CD14-positive monocyte (primary cell): ENCODE measurements at regions not wholly inside any gene's neighbourhood (a gene's known extent, or its start where the extent isn't known, plus 50 kb on each side); places are given as distances from the start of the nearest gene placed in this dataset.

ENCODE experiments used
- DNase-seq, 3 donors: peaks; one replicate each; pipeline ENCODE4 v3.0.0-alpha.2; 2011 to 2022
- H2AFZ ChIP-seq: 2 replicates; pipeline ENCODE4 v1.6.0; 2012; ENCODE audit warnings: mild to moderate bottlenecking, low read depth, low read length, inconsistent platforms; ENCODE audit not compliant: insufficient read depth, poor library complexity, severe bottlenecking
- H3K27ac ChIP-seq, 2 donors: 1 replicate in 1 of 2; 2 replicates in 1 of 2; pipeline ENCODE4 v1.5.1; 2012 to 2013; ENCODE audit warnings: low read length in 2 of 2, control low read depth in 1 of 2, inconsistent platforms in 1 of 2, low read depth in 1 of 2, mild to moderate bottlenecking in 1 of 2
- H3K27me3 ChIP-seq, 2 donors: one replicate each; pipeline versions ENCODE4 v1.6.0 to v1.6.1; 2011 to 2013; ENCODE audit warnings: low read length in 2 of 2; ENCODE audit not compliant: control insufficient read depth in 2 of 2, insufficient read depth in 2 of 2
- H3K36me3 ChIP-seq, 2 donors: replicated peaks in 1 of 2; 1 replicate in 1 of 2; 2 replicates in 1 of 2; pipeline versions ENCODE4 v1.5.1 to v1.6.1; 2012 to 2013; ENCODE audit warnings: low read length in 2 of 2, control low read depth in 1 of 2, inconsistent platforms in 1 of 2, mild to moderate bottlenecking in 1 of 2; ENCODE audit not compliant: insufficient read depth in 2 of 2, control insufficient read depth in 1 of 2
- H3K4me1 ChIP-seq, 2 donors: 1 replicate in 1 of 2; 2 replicates in 1 of 2; pipeline versions ENCODE4 v1.5.1 to v1.6.1; 2012 to 2013; ENCODE audit warnings: low read length in 2 of 2, control low read depth in 1 of 2, inconsistent platforms in 1 of 2, mild to moderate bottlenecking in 1 of 2, moderate library complexity in 1 of 2; ENCODE audit not compliant: insufficient read depth in 2 of 2, control insufficient read depth in 1 of 2
- H3K4me2 ChIP-seq: replicated peaks from 2 replicates; pipeline ENCODE3; 2012; ENCODE audit warnings: low read length, moderate library complexity, mild to moderate bottlenecking; ENCODE audit not compliant: poor library complexity, severe bottlenecking; ENCODE audit errors: extremely low read depth
- H3K4me3 ChIP-seq, 3 experiments: fragments of 200-600 bp in 1 of 3; sonication (generic) in 1 of 3; replicated peaks in 1 of 3; 1 replicate in 2 of 3; 2 replicates in 1 of 3; pipeline ENCODE4 v1.5.1; 2011 to 2013; ENCODE audit warnings: low read length in 3 of 3, mild to moderate bottlenecking in 3 of 3, control low read depth in 2 of 3, low read depth in 2 of 3, inconsistent platforms in 1 of 3, moderate library complexity in 1 of 3
- H3K79me2 ChIP-seq: 2 replicates; pipeline ENCODE4 v1.6.0; 2012; ENCODE audit warnings: mild to moderate bottlenecking, control low read depth, inconsistent platforms, low read length, moderate library complexity; ENCODE audit not compliant: insufficient read depth
- H3K9ac ChIP-seq: 2 replicates; pipeline ENCODE4 v1.6.0; 2017; ENCODE audit warnings: low read length, mild to moderate bottlenecking; ENCODE audit not compliant: insufficient read depth, poor library complexity, severe bottlenecking
- H3K9me3 ChIP-seq, 2 donors: replicated peaks in 1 of 2; 1 replicate in 1 of 2; 2 replicates in 1 of 2; pipeline versions ENCODE4 v1.5.1 to v1.6.1; 2012 to 2013; ENCODE audit warnings: low read length in 2 of 2, control low read depth in 1 of 2; ENCODE audit not compliant: control insufficient read depth in 1 of 2, insufficient read depth in 1 of 2
- H4K20me1 ChIP-seq: 2 replicates; pipeline ENCODE4 v1.6.0; 2012; ENCODE audit warnings: mild to moderate bottlenecking, low read length, control low read depth, moderate library complexity; ENCODE audit not compliant: insufficient read depth
- H3K27ac Mint-ChIP-seq, 7 donors: one replicate each; pipeline ENCODE4 v1.8.0; 2020; ENCODE audit warnings: mild to moderate bottlenecking in 7 of 7, mixed read lengths in 7 of 7, moderate library complexity in 6 of 7, inconsistent platforms in 2 of 7
- H3K27me3 Mint-ChIP-seq, 3 donors: one replicate each; pipeline ENCODE4 v1.8.0; 2021 to 2022; ENCODE audit warnings: low read depth in 3 of 3, mild to moderate bottlenecking in 3 of 3, mixed read lengths in 3 of 3, moderate library complexity in 3 of 3, inconsistent platforms in 1 of 3
- H3K36me3 Mint-ChIP-seq, 2 donors: one replicate each; pipeline ENCODE4 v1.8.0; 2020; ENCODE audit warnings: mixed read lengths in 2 of 2, inconsistent platforms in 1 of 2, mild to moderate bottlenecking in 1 of 2
- H3K4me1 Mint-ChIP-seq: one replicate; pipeline ENCODE4 v1.8.0; 2020; ENCODE audit warnings: mild to moderate bottlenecking, mixed read lengths
- H3K4me3 Mint-ChIP-seq, 2 donors: one replicate each; pipeline ENCODE4 v1.8.0; 2020; ENCODE audit warnings: mild to moderate bottlenecking in 2 of 2, mixed read lengths in 2 of 2, moderate library complexity in 1 of 2
- H3K9me3 Mint-ChIP-seq, 7 donors: one replicate each; pipeline ENCODE4 v1.8.0; 2020 to 2022; ENCODE audit warnings: mixed read lengths in 7 of 7, mild to moderate bottlenecking in 6 of 7, moderate library complexity in 6 of 7, inconsistent platforms in 2 of 7
- CTCF ChIP-seq: fragments of 200-600 bp; IDR thresholded peaks from one replicate; pipeline ENCODE4 v1.8.0; 2022; ENCODE audit warnings: antibody characterized with exemption, mild to moderate bottlenecking
- WGBS: methylation state at CpG from one replicate; pipeline ENCODE4 v1.1.5; 2013; ENCODE audit warnings: missing lambda C conversion rate; ENCODE audit not compliant: insufficient coverage; 5-methylcytosine and 5-hydroxymethylcytosine counted together
- intact Hi-C, 2 donors: fragments of 100-400 bp; cut with micrococcal nuclease; formaldehyde crosslinking; loops; one replicate each; pipeline versions ENCODE4 v1.15.0 to v1.15.1; 2023

GRCh38 chrY:19006234-19006633 lies 232.7 kb upstream of the HSFY2 start:
- Histone ChIP-seq H3K27ac (no peak overlapping the region), H3K27me3 (no peaks in the 10 kb centered on the region), H3K9me3 (no peaks in the 10 kb centered on the region), H2AFZ (no peak overlapping the region), H4K20me1 (no peaks in the 10 kb centered on the region), H3K9ac (no peak overlapping the region), H3K4me1 (no peaks in the 10 kb centered on the region), H3K4me2 (no peak overlapping the region), H3K79me2 (no peaks in the 10 kb centered on the region), H3K4me3 (no peak overlapping the region), H3K36me3 (no peaks in the 10 kb centered on the region)
- peaks cover 2% of the 10 kb centered on the region for H3K4me1 Mint-ChIP-seq
- DNase-seq, result no peak
- TF ChIP-seq CTCF, result no peak
- H3K36me3 Mint-ChIP-seq, result no peaks in the 10 kb centered on the region
- H3K9me3 Mint-ChIP-seq, result peaks cover 0 to 3% (median 0%) of the 10 kb centered on the region in 7 donors
- WGBS, result no CpG with 5 or more reads among the region's 2 CpGs
- H3K4me3 Mint-ChIP-seq, result no peak overlapping the region
- H3K27me3 Mint-ChIP-seq, result no peaks in the 10 kb centered on the region
- no peak overlapping the region for H3K27ac Mint-ChIP-seq
- intact Hi-C loops, result no loop called here

- Mint-ChIP-seq H3K36me3 (no peaks in the 10 kb centered on the region), H3K4me1 (peaks cover 2% of the 10 kb centered on the region), H3K4me3 (no peak overlapping the region), H3K9me3 (peaks cover 0 to 3% (median 0%) of the 10 kb centered on the region in 7 donors), H3K27me3 (no peaks in the 10 kb centered on the region), H3K27ac (no peak overlapping the region)
- no peak overlapping the region for H3K4me2 ChIP-seq
- H2AFZ ChIP-seq, result no peak overlapping the region
- H3K36me3 ChIP-seq, result no peaks in the 10 kb centered on the region
- H3K9me3 ChIP-seq, result no peaks in the 10 kb centered on the region
- H3K79me2 ChIP-seq, result no peaks in the 10 kb centered on the region
- H4K20me1 ChIP-seq, result no peaks in the 10 kb centered on the region
- intact Hi-C loops, result no loop called here
- H3K4me3 ChIP-seq, result no peak overlapping the region
- TF ChIP-seq CTCF, result no peak
- H3K27ac ChIP-seq, result no peak overlapping the region
- no peaks in the 10 kb centered on the region for H3K27me3 ChIP-seq
- 100% methylated on average over 2 of the region's 7 CpGs for WGBS
- no peak for DNase-seq
- H3K9ac ChIP-seq, result no peak overlapping the region
- H3K4me1 ChIP-seq, result no peaks in the 10 kb centered on the region
Observed at GRCh38 chrY:19005579-19005978, 232.0 kb upstream of the HSFY2 start.
